HEK293T (cell line): ENCODE measurements at regions not wholly inside any gene's neighbourhood (a gene's known extent, or its start where the extent isn't known, plus 50 kb on each side); places are given as distances from the start of the nearest gene placed in this dataset.

Experiments used
- CTCF ChIA-PET: fragments of 350-600 bp; formaldehyde crosslinking; extraction: SDS; loops from one replicate; lab custom pipeline; 2021; ENCODE audit warnings: antibody characterized with exemption, inconsistent platforms; lab: Yijun Ruan, JAX
- POLR2A ChIA-PET: fragments of 350-600 bp; formaldehyde crosslinking; extraction: SDS; loops from one replicate; lab custom pipeline; 2020; ENCODE audit warnings: antibody characterized with exemption, inconsistent platforms; lab: Yijun Ruan, JAX
- DNase-seq: peaks from one replicate; pipeline ENCODE4 v3.0.0; 2012; ENCODE audit warnings: mixed read lengths; ENCODE audit errors: extremely low spot score
- ARNT ChIP-seq: fragments of 450-650 bp; IDR thresholded peaks from 2 replicates; pipeline ENCODE4 v1.6.1; 2017; ENCODE audit warnings: mild to moderate bottlenecking
- BHLHE40 ChIP-seq: fragments of 450-650 bp; IDR thresholded peaks from 2 replicates; pipeline ENCODE4 v1.6.1; 2016; ENCODE audit warnings: mild to moderate bottlenecking, moderate library complexity, borderline replicate concordance
- CTBP1 ChIP-seq: fragments of 450-650 bp; IDR thresholded peaks from 2 replicates; pipeline ENCODE4 v1.6.1; 2016; ENCODE audit warnings: borderline replicate concordance
- ELF4 ChIP-seq: fragments of 450-650 bp; IDR thresholded peaks from 2 replicates; pipeline ENCODE4 v1.6.1; 2017; ENCODE audit warnings: antibody characterized with exemption
- FOXA1 ChIP-seq: fragments of 450-650 bp; IDR thresholded peaks from 2 replicates; pipeline ENCODE4 v1.6.1; 2016; ENCODE audit warnings: mild to moderate bottlenecking
- FOXK2 ChIP-seq: fragments of 450-650 bp; IDR thresholded peaks from 2 replicates; pipeline ENCODE4 v1.6.1; 2016; ENCODE audit warnings: mild to moderate bottlenecking
- FOXM1 ChIP-seq: fragments of 450-650 bp; IDR thresholded peaks from 2 replicates; pipeline ENCODE4 v1.6.1; 2017; ENCODE audit warnings: mild to moderate bottlenecking, borderline replicate concordance
- HDGF ChIP-seq: fragments of 450-650 bp; IDR thresholded peaks from 2 replicates; pipeline ENCODE4 v1.6.1; 2017; ENCODE audit warnings: antibody characterized with exemption, borderline replicate concordance
- L3MBTL2 ChIP-seq: fragments of 450-650 bp; conservative IDR thresholded peaks from 2 replicates; pipeline ENCODE4 v1.6.1; 2016; ENCODE audit warnings: mild to moderate bottlenecking
- LEF1 ChIP-seq: fragments of 450-650 bp; IDR thresholded peaks from 2 replicates; pipeline ENCODE4 v1.6.1; 2017; ENCODE audit warnings: mild to moderate bottlenecking, borderline replicate concordance
- NFRKB ChIP-seq: fragments of 450-650 bp; IDR thresholded peaks from 2 replicates; pipeline ENCODE4 v1.6.1; 2016; ENCODE audit warnings: mild to moderate bottlenecking, moderate library complexity
- PKNOX1 ChIP-seq: fragments of 450-650 bp; IDR thresholded peaks from 2 replicates; pipeline ENCODE4 v1.6.1; 2016
- SP1 ChIP-seq: fragments of 450-650 bp; IDR thresholded peaks from 2 replicates; pipeline ENCODE4 v1.6.1; 2017
- SUZ12 ChIP-seq: fragments of 450-650 bp; IDR thresholded peaks from 2 replicates; pipeline ENCODE4 v1.6.1; 2016; ENCODE audit warnings: mild to moderate bottlenecking
- TARDBP ChIP-seq: fragments of 450-650 bp; IDR thresholded peaks from 2 replicates; pipeline ENCODE4 v1.6.1; 2016
- ZNF384 ChIP-seq: fragments of 450-650 bp; IDR thresholded peaks from 2 replicates; pipeline ENCODE4 v1.6.1; 2016

- ChIA-PET CTCF (no interaction called here), POLR2A (no interaction called here)
Observed at GRCh38 chr18:55713707-55714106, 125.7 kb upstream of the TCF4 start.

GRCh38 chr18:55706898-55707297, 118.9 kb upstream of the TCF4 start:
- ChIA-PET POLR2A (no interaction called here), CTCF (no interaction called here)
- TF ChIP-seq SP1, result no peak
- TF ChIP-seq TARDBP, result no peak
- no peak for TF ChIP-seq ARNT
- no peak for TF ChIP-seq NFRKB
- no peak for TF ChIP-seq ELF4
- TF ChIP-seq FOXK2, result no peak
- TF ChIP-seq L3MBTL2, result no peak
- TF ChIP-seq LEF1, result no peak
- TF ChIP-seq FOXM1, result no peak
- no peak for TF ChIP-seq HDGF
- no peak for DNase-seq

More at GRCh38 chr18:55713707-55714106, 125.7 kb upstream of the TCF4 start:
- TF ChIP-seq TARDBP (no peak), NFRKB (no peak), SP1 (no peak), PKNOX1 (no peak), ELF4 (no peak), HDGF (no peak), FOXM1 (no peak), CTBP1 (no peak), SUZ12 (no peak), FOXK2 (no peak), L3MBTL2 (no peak), ZNF384 (no peak)
- no peak for DNase-seq

DNA sequence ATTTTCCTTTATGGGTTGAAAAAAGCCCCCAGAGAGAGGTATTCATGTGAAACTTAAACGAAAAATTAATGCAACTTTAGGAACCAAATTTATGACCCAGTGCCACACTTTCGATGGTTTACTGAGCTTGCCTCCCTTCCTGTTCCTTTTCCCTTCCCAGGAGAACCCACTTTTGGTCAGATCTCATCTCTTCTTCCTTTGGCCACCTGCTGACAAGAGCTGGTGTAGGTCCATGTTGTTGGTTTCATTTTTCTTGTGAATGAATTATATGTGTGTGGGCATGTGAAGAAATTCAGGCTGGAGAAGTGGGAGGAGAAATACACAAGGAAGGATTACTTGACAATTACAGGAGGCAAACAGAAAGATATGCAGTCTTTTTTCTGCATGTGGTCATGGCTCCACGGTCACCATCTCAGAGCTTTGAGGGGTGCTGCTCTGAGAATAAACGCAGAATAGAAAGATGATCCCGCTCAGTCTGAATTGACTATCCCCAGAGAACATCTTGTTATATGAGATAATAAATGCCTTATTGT, 111.3 kb upstream of the TCF4 start:
- ChIA-PET CTCF (no interaction called here), POLR2A (no interaction called here)
- TF ChIP-seq CTBP1 (no peak), HDGF (no peak), LEF1 (no peak), ARNT (no peak)
- no peak for DNase-seq

DNA sequence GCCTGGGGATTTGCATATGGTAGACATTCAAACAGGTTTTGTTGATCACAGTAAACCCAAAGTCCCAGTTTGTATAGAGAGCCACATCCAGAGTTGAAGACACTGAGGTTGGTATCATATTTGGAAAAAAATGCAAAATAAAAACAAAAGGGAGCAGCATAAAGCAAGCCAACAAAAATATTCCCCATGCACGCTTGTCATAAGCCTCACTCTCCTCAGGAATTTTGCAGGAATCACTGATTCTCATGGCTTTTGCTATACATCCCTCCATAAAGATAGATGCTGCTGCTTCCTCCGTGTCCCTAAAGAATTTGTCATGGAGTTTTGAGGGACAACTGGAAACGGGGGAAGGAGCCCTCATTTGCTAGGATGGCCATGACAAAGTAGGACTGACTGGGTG, 108.8 kb upstream of the TCF4 start:
- CTCF ChIA-PET, result no interaction called here
- POLR2A ChIA-PET, result no interaction called here
- TF ChIP-seq ZNF384 (no peak), BHLHE40 (no peak)
- no peak for DNase-seq

DNA sequence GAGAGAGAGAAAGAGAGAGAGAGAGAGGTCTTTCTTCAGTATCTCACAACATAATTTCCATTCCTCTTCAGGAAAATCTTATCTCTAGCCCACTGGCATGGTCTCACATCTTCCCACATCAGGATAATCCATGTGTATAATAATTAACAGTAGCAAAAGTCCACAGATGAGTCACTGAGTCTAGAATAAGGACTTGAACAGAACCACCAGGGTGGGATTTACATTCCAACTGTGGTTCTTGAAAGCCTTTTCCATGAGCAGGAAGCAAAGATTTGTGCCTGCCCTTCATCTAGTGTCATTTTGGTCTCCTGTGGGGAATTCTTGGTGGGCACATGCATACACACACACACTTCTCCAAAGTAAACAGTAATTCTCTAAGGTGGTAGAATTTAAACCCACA, 107.1 kb upstream of the TCF4 start:
- CTCF ChIA-PET, result no interaction called here
- POLR2A ChIA-PET, result no interaction called here
- no peak for DNase-seq

GRCh38 chr18:55694291-55694690, 106.3 kb upstream of the TCF4 start:
- TF ChIP-seq ZNF384 (no peak), HDGF (no peak), L3MBTL2 (no peak), FOXK2 (no peak), TARDBP (no peak), SUZ12 (no peak), CTBP1 (no peak), FOXA1 (no peak)
- CTCF ChIA-PET, result no interaction called here
- POLR2A ChIA-PET, result no interaction called here
- no peak for DNase-seq

More for the DNA sequence above, 107.1 kb upstream of the TCF4 start:
- TF ChIP-seq FOXK2 (no peak), BHLHE40 (no peak), ARNT (no peak), SUZ12 (no peak), CTBP1 (no peak)

- DNase-seq, result no peak
- TF ChIP-seq NFRKB (no peak), ARNT (no peak), ELF4 (no peak), FOXA1 (no peak), HDGF (no peak), FOXM1 (no peak), CTBP1 (no peak), L3MBTL2 (no peak), TARDBP (no peak), LEF1 (no peak), FOXK2 (no peak), SUZ12 (no peak), BHLHE40 (no peak), ZNF384 (no peak), PKNOX1 (no peak), SP1 (no peak)
- ChIA-PET CTCF (interaction anchor here (0.8 kb wide), 1 partner anchor 25 kb away, joined by 3 read pairs; no protein-coding TSS in a partner anchor), POLR2A (no interaction called here)
Observed at GRCh38 chr18:55688030-55688429, 100.0 kb upstream of the TCF4 start.
